Heart left ventricle (tissue), 13 donors: ENCODE measurements at regions not wholly inside any gene's neighbourhood (a gene's known extent, or its start where the extent isn't known, plus 50 kb on each side); places are given as distances from the start of the nearest gene placed in this dataset.
"Not testable (repeated sequence)": the region's sequence is repeated elsewhere in the genome, so short reads cannot be mapped to it uniquely, and the experiment has no call there.

Source experiments
- POLR2A ChIP-seq, 2 donors: fragments of 450-650 bp; IDR thresholded peaks; one replicate each; pipeline ENCODE4 v1.6.1; 2017; ENCODE audit warnings: antibody characterized with exemption in 2 of 2, mild to moderate bottlenecking in 2 of 2, moderate library complexity in 2 of 2
- TF ChIP-seq, protein P1 (sequence below), 12 donors: fragments of 200-600 bp; sonication (generic) in 4 of 12; IDR thresholded peaks; one replicate each; pipeline versions ENCODE4 v1.5.0 to v1.8.0; 2018 to 2022; ENCODE audit warnings: antibody characterized with exemption in 12 of 12, mild to moderate bottlenecking in 5 of 12
- donor health status: ischemic (EF 13 %, LVEDD 7.1; RV severe dilation, severe dysfunction).
- donor health status: DM: no; HTN: yes; CAD: no.
- donor health status: DM: no; HTN: no; CAD: no.
- donor health status: ischemic (EF 25% LVEDD 6.9; RV normal size, moderate dysfunction).
- donor health status: ischemic (EF 25% LVEDD 5.7; RV mildly dilated, moderate dysfunction).
- donor health status: ischemic (EF 35%, LVEDD 5.7; RV mildly dilated, moderate dysfunction).
- donor health status: nonischemic (EF 11% LVEDD 7.7; RV severe dilation, severe dysfunction).
- donor health status: DM: yes; HTN: yes; CAD: no.
- donor health status: PGD.
- donor health status: ischemic (EF 29% LVEDD 5.4; RV normal size, mild dysfunction).
- donor health status: nonischemic (EF 23%, LVEDD 6.1; RV moderate dilation, normal function).

DNA sequence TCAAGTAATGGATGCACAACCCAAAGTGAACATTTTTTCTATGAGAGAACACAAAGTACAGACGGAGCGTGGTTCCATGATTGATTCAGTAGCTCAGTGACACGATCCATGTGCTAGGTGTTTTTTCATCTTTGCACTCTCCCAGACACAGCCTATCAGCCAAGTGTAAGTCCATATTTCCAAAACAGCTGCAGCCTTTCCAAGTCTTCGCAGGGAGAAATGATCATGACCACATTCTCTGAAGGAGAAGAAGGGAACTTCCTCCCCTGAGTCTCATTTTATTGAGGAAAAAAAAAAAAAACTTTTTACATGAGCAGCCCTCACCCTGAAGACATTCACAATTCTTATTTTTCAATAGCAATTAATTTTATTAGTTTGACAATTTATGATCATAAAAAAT lies 958.3 kb downstream of the LTN1 start:
- TF ChIP-seq, protein P1, sequence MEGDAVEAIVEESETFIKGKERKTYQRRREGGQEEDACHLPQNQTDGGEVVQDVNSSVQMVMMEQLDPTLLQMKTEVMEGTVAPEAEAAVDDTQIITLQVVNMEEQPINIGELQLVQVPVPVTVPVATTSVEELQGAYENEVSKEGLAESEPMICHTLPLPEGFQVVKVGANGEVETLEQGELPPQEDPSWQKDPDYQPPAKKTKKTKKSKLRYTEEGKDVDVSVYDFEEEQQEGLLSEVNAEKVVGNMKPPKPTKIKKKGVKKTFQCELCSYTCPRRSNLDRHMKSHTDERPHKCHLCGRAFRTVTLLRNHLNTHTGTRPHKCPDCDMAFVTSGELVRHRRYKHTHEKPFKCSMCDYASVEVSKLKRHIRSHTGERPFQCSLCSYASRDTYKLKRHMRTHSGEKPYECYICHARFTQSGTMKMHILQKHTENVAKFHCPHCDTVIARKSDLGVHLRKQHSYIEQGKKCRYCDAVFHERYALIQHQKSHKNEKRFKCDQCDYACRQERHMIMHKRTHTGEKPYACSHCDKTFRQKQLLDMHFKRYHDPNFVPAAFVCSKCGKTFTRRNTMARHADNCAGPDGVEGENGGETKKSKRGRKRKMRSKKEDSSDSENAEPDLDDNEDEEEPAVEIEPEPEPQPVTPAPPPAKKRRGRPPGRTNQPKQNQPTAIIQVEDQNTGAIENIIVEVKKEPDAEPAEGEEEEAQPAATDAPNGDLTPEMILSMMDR (IDR thresholded peaks at IDR 0.05): not testable (repeated sequence)
- TF ChIP-seq POLR2A (IDR thresholded peaks at IDR 0.05): not testable (repeated sequence)
